GM23248 (cell line): ENCODE measurements at regions not wholly inside any gene's neighbourhood (a gene's known extent, or its start where the extent isn't known, plus 50 kb on each side); places are given as distances from the start of the nearest gene placed in this dataset.

Experiments
- EZH2 ChIP-seq: fragments of 200-600 bp; sonication (generic); IDR thresholded peaks from 2 replicates; pipeline ENCODE4 v1.6.1; 2018; ENCODE audit warnings: antibody characterized with exemption, mild to moderate bottlenecking; ENCODE audit not compliant: insufficient read depth, poor library complexity, severe bottlenecking
- EZH2phosphoT487 ChIP-seq: fragments of 200-600 bp; sonication (generic); IDR thresholded peaks from 2 replicates; pipeline ENCODE4 v1.6.1; 2018; ENCODE audit warnings: antibody characterized with exemption, moderate library complexity, mild to moderate bottlenecking, low read depth; ENCODE audit not compliant: insufficient read depth

GRCh38 chrY:19066447-19067190 lies 293.1 kb upstream of the HSFY2 start:
- TF ChIP-seq EZH2, result no peak
- no peak for TF ChIP-seq EZH2phosphoT487
